ENCODE measurements at regions not wholly inside any gene's neighbourhood (a gene's known extent, or its start where the extent isn't known, plus 50 kb on each side); places are given as distances from the start of the nearest gene placed in this dataset.
"Not testable (repeated sequence)": the region's sequence is repeated elsewhere in the genome, so short reads cannot be mapped to it uniquely, and the experiment has no call there.

GRCh38 chr2:204145263-204145751 lies 208.7 kb downstream of the ICOS start:
- no peaks in the 10 kb centered on the region for H3K36me3 ChIP-seq (ENCODE audit: insufficient read depth, low read length)
- no peaks in the 10 kb centered on the region for H3K9me3 ChIP-seq (ENCODE audit: insufficient read depth, low read depth, low read length)
- no peak overlapping the region for H3K4me3 ChIP-seq (ENCODE audit: low read length, poor library complexity, severe bottlenecking)
- H3K4me2 ChIP-seq (ENCODE audit: low read depth, low read length, poor library complexity, severe bottlenecking), result no peak overlapping the region
- TF ChIP-seq CTCF (conservative IDR thresholded peaks at IDR 0.05; ENCODE audit: low read length) (peak; percentile 98), EZH2phosphoT487 (IDR thresholded peaks at IDR 0.05; ENCODE audit: borderline replicate concordance) (no peak)
- no peaks in the 10 kb centered on the region for H3K27me3 ChIP-seq (ENCODE audit: insufficient read depth, low read length, poor library complexity, severe bottlenecking)
- no peaks in the 10 kb centered on the region for H3K9me2 ChIP-seq (replicated peaks; ENCODE audit: low read depth, low read length)
- H4K20me1 ChIP-seq (ENCODE audit: insufficient read depth, low read length, poor library complexity, severe bottlenecking), result no peaks in the 10 kb centered on the region
- no peak overlapping the region for H3K9ac ChIP-seq (ENCODE audit: low read depth, low read length, poor library complexity, severe bottlenecking)
- H3K79me2 ChIP-seq (ENCODE audit: insufficient read depth, low read length), result no peaks in the 10 kb centered on the region
- H3K4me1 ChIP-seq (ENCODE audit: insufficient read depth, low read length, poor library complexity, severe bottlenecking), result no peaks in the 10 kb centered on the region
- H3F3A ChIP-seq (ENCODE audit: low read depth), result no peaks in the 10 kb centered on the region
- no peak overlapping the region for H2AFZ ChIP-seq (ENCODE audit: low read length)

- no peak overlapping the region for H2AFZ ChIP-seq (ENCODE audit: low read length)
Measured at GRCh38 chr2:204145791-204146190, 209.2 kb downstream of the ICOS start.

GRCh38 chr2:204147040-204147439 lies 210.5 kb downstream of the ICOS start:
- H4K20me1 ChIP-seq (ENCODE audit: insufficient read depth, low read length, poor library complexity, severe bottlenecking); H3K9me2 ChIP-seq (replicated peaks; ENCODE audit: low read depth, low read length); H3K9me3 ChIP-seq (ENCODE audit: insufficient read depth, low read depth, low read length); H3K4me3 ChIP-seq (ENCODE audit: low read length, poor library complexity, severe bottlenecking); H3K9ac ChIP-seq (ENCODE audit: low read depth, low read length, poor library complexity, severe bottlenecking); H3K4me2 ChIP-seq (ENCODE audit: low read depth, low read length, poor library complexity, severe bottlenecking); H3K79me2 ChIP-seq (ENCODE audit: insufficient read depth, low read length); H3K4me1 ChIP-seq (ENCODE audit: insufficient read depth, low read length, poor library complexity, severe bottlenecking); H3F3A ChIP-seq (ENCODE audit: low read depth); H2AFZ ChIP-seq (ENCODE audit: low read length); H3K36me3 ChIP-seq (ENCODE audit: insufficient read depth, low read length); H3K27me3 ChIP-seq (ENCODE audit: insufficient read depth, low read length, poor library complexity, severe bottlenecking): not testable (repeated sequence)

More at GRCh38 chr2:204145791-204146190, 209.2 kb downstream of the ICOS start:
- Histone ChIP-seq H3K4me3 (ENCODE audit: low read length, poor library complexity, severe bottlenecking) (no peak overlapping the region), H3K9ac (ENCODE audit: low read depth, low read length, poor library complexity, severe bottlenecking) (no peak overlapping the region), H3K9me3 (ENCODE audit: insufficient read depth, low read depth, low read length) (no peaks in the 10 kb centered on the region), H3K79me2 (ENCODE audit: insufficient read depth, low read length) (no peaks in the 10 kb centered on the region), H4K20me1 (ENCODE audit: insufficient read depth, low read length, poor library complexity, severe bottlenecking) (no peaks in the 10 kb centered on the region), H3K9me2 (replicated peaks; ENCODE audit: low read depth, low read length) (no peaks in the 10 kb centered on the region), H3K4me1 (ENCODE audit: insufficient read depth, low read length, poor library complexity, severe bottlenecking) (no peaks in the 10 kb centered on the region), H3K27me3 (ENCODE audit: insufficient read depth, low read length, poor library complexity, severe bottlenecking) (no peaks in the 10 kb centered on the region), H3F3A (ENCODE audit: low read depth) (no peaks in the 10 kb centered on the region), H3K36me3 (ENCODE audit: insufficient read depth, low read length) (no peaks in the 10 kb centered on the region), H3K4me2 (ENCODE audit: low read depth, low read length, poor library complexity, severe bottlenecking) (no peak overlapping the region)
- no peak for TF ChIP-seq CTCF (conservative IDR thresholded peaks at IDR 0.05; ENCODE audit: low read length)
- no peak for TF ChIP-seq EZH2phosphoT487 (IDR thresholded peaks at IDR 0.05; ENCODE audit: borderline replicate concordance)

- no peak for TF ChIP-seq EZH2phosphoT487 (IDR thresholded peaks at IDR 0.05; ENCODE audit: borderline replicate concordance)
- no peak for TF ChIP-seq CTCF (conservative IDR thresholded peaks at IDR 0.05; ENCODE audit: low read length)
- Histone ChIP-seq H3K9ac (ENCODE audit: low read depth, low read length, poor library complexity, severe bottlenecking) (no peak overlapping the region), H4K20me1 (ENCODE audit: insufficient read depth, low read length, poor library complexity, severe bottlenecking) (no peaks in the 10 kb centered on the region), H3K9me2 (replicated peaks; ENCODE audit: low read depth, low read length) (no peaks in the 10 kb centered on the region), H2AFZ (ENCODE audit: low read length) (no peak overlapping the region), H3K4me3 (ENCODE audit: low read length, poor library complexity, severe bottlenecking) (no peak overlapping the region), H3F3A (ENCODE audit: low read depth) (no peaks in the 10 kb centered on the region), H3K36me3 (ENCODE audit: insufficient read depth, low read length) (no peaks in the 10 kb centered on the region), H3K27me3 (ENCODE audit: insufficient read depth, low read length, poor library complexity, severe bottlenecking) (peaks cover 5% of the 10 kb centered on the region), H3K4me2 (ENCODE audit: low read depth, low read length, poor library complexity, severe bottlenecking) (no peak overlapping the region), H3K9me3 (ENCODE audit: insufficient read depth, low read depth, low read length) (no peaks in the 10 kb centered on the region), H3K4me1 (ENCODE audit: insufficient read depth, low read length, poor library complexity, severe bottlenecking) (no peaks in the 10 kb centered on the region), H3K79me2 (ENCODE audit: insufficient read depth, low read length) (no peaks in the 10 kb centered on the region)
Measured at GRCh38 chr2:204150721-204151120, 214.2 kb downstream of the ICOS start.
